Ishikawa (cell line): ENCODE measurements at regions not wholly inside any gene's neighbourhood (a gene's known extent, or its start where the extent isn't known, plus 50 kb on each side); places are given as distances from the start of the nearest gene placed in this dataset.

ENCODE experiments used
- EGR1 ChIP-seq: IDR thresholded peaks from 2 replicates; pipeline ENCODE4 v1.6.1; 2012
- EP300 ChIP-seq: IDR thresholded peaks from 2 replicates; pipeline ENCODE4 v1.6.1; 2012; ENCODE audit warnings: borderline replicate concordance
- MAX ChIP-seq: IDR thresholded peaks from 2 replicates; pipeline ENCODE4 v1.6.1; 2012
- NFIC ChIP-seq: IDR thresholded peaks from 2 replicates; pipeline ENCODE4 v1.6.1; 2012
- RAD21 ChIP-seq: IDR thresholded peaks from 2 replicates; pipeline ENCODE4 v1.6.1; 2012; ENCODE audit warnings: low read depth
- REST ChIP-seq: IDR thresholded peaks from 2 replicates; pipeline ENCODE4 v1.6.1; 2012; ENCODE audit warnings: low read depth, mild to moderate bottlenecking
- TAF1 ChIP-seq: IDR thresholded peaks from 2 replicates; pipeline ENCODE4 v1.6.1; 2012; ENCODE audit warnings: low read depth, mild to moderate bottlenecking
- TCF12 ChIP-seq: IDR thresholded peaks from 2 replicates; pipeline ENCODE4 v1.6.1; 2012; ENCODE audit warnings: low read depth
- YY1 ChIP-seq: IDR thresholded peaks from 2 replicates; pipeline ENCODE4 v1.6.1; 2012; ENCODE audit warnings: low read depth

- no peak for TF ChIP-seq EP300
- TF ChIP-seq RAD21, result no peak
- no peak for TF ChIP-seq REST
- no peak for TF ChIP-seq TAF1
- no peak for TF ChIP-seq MAX
- TF ChIP-seq TCF12, result no peak
- no peak for TF ChIP-seq NFIC
- no peak for TF ChIP-seq EGR1
- no peak for TF ChIP-seq YY1
Measured at GRCh38 chr5:82723168-82723567, 354.0 kb downstream of the TMEM167A start.
